Esophagus muscularis mucosa (tissue), 4 donors: ENCODE measurements at regions not wholly inside any gene's neighbourhood (a gene's known extent, or its start where the extent isn't known, plus 50 kb on each side); places are given as distances from the start of the nearest gene placed in this dataset.

Experiments
- DNase-seq: peaks from one replicate; pipeline ENCODE4 v3.0.0-alpha.2; 2017; ENCODE audit errors: extremely low spot score
- H3K27ac ChIP-seq, 4 donors: fragments of 200-600 bp; sonication (generic); replicated peaks in 1 of 4; 1 replicate in 3 of 4; 2 replicates in 1 of 4; pipeline ENCODE4 v1.5.1; 2016 to 2019; ENCODE audit warnings: mild to moderate bottlenecking in 1 of 4
- H3K27me3 ChIP-seq, 4 donors: fragments of 200-600 bp; sonication (generic); one replicate each; pipeline versions ENCODE4 v1.5.1 to v1.6.0; 2016 to 2019
- H3K36me3 ChIP-seq, 4 donors: fragments of 200-600 bp; sonication (generic); one replicate each; pipeline ENCODE4 v1.5.1; 2016 to 2019
- H3K4me1 ChIP-seq, 4 donors: fragments of 200-600 bp; sonication (generic); one replicate each; pipeline ENCODE4 v1.5.1; 2016 to 2019
- H3K4me3 ChIP-seq, 4 donors: fragments of 200-600 bp; sonication (generic); 1 replicate in 2 of 4; 2 replicates in 2 of 4; pipeline ENCODE4 v1.5.1; 2016 to 2019; ENCODE audit warnings: mild to moderate bottlenecking in 4 of 4, moderate library complexity in 1 of 4
- H3K9me3 ChIP-seq, 4 donors: fragments of 200-600 bp; sonication (generic); 1 replicate in 3 of 4; 2 replicates in 1 of 4; pipeline ENCODE4 v1.5.1; 2016 to 2019
- EP300 ChIP-seq: sonication (generic); formaldehyde crosslinking; IDR thresholded peaks from one replicate; pipeline ENCODE4 v1.6.1; 2017; ENCODE audit warnings: antibody characterized with exemption
- POLR2A ChIP-seq: fragments of 450-650 bp; IDR thresholded peaks from one replicate; pipeline ENCODE4 v1.6.1; 2017; ENCODE audit warnings: antibody characterized with exemption, moderate library complexity, mild to moderate bottlenecking, low read depth
- POLR2AphosphoS5 ChIP-seq, 2 donors: sonication (generic); formaldehyde crosslinking; IDR thresholded peaks; one replicate each; pipeline ENCODE4 v1.6.1; 2017; ENCODE audit warnings: antibody characterized with exemption in 2 of 2
- WGBS: methylation state at CpG from one replicate; pipeline ENCODE4 v1.1.5; 2018; 5-methylcytosine and 5-hydroxymethylcytosine counted together
- intact Hi-C: fragments of 100-400 bp; cut with DNase I; formaldehyde crosslinking; loops from one replicate; pipeline ENCODE4 v1.15.1; 2023
- TF ChIP-seq, protein P1 (sequence below), 3 experiments: fragments of 200-600 bp in 2 of 3; fragments of 450-650 bp in 1 of 3; sonication (generic) in 2 of 3; IDR thresholded peaks; one replicate each; pipeline ENCODE4 v1.5.1; 2017 to 2019; ENCODE audit warnings: antibody characterized with exemption in 3 of 3, mild to moderate bottlenecking in 2 of 3, moderate library complexity in 1 of 3

DNA sequence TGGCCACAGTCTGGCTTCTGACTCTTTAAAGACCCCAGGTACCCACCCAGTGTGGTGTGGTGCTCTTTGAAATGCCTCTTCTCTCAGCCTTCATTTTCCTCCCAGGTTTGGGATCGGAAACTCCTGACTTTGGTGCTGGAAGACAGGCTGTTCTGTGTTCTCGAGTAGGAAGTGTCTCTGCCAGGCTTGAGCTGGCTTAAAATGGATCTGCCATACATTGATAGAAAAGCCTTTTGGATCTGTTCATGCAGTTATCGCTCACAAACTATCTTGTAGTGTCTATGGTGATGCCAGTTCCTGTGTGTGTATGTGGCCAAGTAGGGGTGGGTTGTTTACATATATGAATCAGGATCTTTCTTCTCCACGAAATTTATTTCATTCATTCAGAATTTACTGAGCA, 307.3 kb upstream of the CHD6 start:
- Histone ChIP-seq H3K9me3 (no peaks in the 10 kb centered on the region), H3K27me3 (peaks cover 0 to 4% (median 0%) of the 10 kb centered on the region in 4 donors), H3K4me1 (peaks cover 0 to 8% (median 4%) of the 10 kb centered on the region in 4 donors), H3K4me3 (no peak overlapping the region), H3K27ac (no peak overlapping the region), H3K36me3 (no peaks in the 10 kb centered on the region)
- TF ChIP-seq POLR2A (no peak), EP300 (no peak), POLR2AphosphoS5 (IDR thresholded peaks at IDR 0.05) (no peak)
- TF ChIP-seq, protein P1, sequence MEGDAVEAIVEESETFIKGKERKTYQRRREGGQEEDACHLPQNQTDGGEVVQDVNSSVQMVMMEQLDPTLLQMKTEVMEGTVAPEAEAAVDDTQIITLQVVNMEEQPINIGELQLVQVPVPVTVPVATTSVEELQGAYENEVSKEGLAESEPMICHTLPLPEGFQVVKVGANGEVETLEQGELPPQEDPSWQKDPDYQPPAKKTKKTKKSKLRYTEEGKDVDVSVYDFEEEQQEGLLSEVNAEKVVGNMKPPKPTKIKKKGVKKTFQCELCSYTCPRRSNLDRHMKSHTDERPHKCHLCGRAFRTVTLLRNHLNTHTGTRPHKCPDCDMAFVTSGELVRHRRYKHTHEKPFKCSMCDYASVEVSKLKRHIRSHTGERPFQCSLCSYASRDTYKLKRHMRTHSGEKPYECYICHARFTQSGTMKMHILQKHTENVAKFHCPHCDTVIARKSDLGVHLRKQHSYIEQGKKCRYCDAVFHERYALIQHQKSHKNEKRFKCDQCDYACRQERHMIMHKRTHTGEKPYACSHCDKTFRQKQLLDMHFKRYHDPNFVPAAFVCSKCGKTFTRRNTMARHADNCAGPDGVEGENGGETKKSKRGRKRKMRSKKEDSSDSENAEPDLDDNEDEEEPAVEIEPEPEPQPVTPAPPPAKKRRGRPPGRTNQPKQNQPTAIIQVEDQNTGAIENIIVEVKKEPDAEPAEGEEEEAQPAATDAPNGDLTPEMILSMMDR (IDR thresholded peaks at IDR 0.05) = no peak
- peak; percentile 82 for DNase-seq
- intact Hi-C loops = no loop called here
- WGBS = 90% methylated on average over 4 of the region's 4 CpGs

DNA sequence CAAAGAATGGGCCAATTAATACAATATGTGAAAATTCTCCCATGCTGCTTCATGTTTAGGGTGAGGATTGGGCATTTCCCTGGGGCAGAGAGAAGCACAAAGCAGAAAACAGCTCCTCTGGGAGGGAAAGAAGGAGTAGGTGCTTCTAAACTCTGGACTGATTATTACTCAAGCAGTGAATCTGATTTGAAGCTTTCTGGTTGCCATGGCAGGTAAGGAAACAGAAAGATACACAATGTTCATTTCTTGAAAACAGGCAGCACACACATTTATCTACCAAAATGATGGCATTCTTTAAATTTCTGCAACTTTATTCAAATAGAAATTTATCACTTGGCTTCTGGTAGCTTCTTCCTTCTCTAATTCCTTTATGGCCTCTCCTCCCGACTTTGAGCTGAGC, 305.4 kb upstream of the CHD6 start:
- 15% methylated on average over 1 of the region's 1 CpG for WGBS
- intact Hi-C loops = no loop called here
- H3K9me3 ChIP-seq = no peaks in the 10 kb centered on the region
- TF ChIP-seq, protein P1 (IDR thresholded peaks at IDR 0.05) = no peak
- no peak for TF ChIP-seq EP300
- no peak for TF ChIP-seq POLR2A
- no peak for TF ChIP-seq POLR2AphosphoS5 (IDR thresholded peaks at IDR 0.05)
- DNase-seq = no peak
- H3K4me1 ChIP-seq = peaks cover 0 to 8% (median 4%) of the 10 kb centered on the region in 4 donors
- H3K27ac ChIP-seq = no peak overlapping the region
- peaks cover 0 to 9% (median 0%) of the 10 kb centered on the region in 4 donors for H3K27me3 ChIP-seq
- H3K4me3 ChIP-seq = no peak overlapping the region
- no peaks in the 10 kb centered on the region for H3K36me3 ChIP-seq

DNA sequence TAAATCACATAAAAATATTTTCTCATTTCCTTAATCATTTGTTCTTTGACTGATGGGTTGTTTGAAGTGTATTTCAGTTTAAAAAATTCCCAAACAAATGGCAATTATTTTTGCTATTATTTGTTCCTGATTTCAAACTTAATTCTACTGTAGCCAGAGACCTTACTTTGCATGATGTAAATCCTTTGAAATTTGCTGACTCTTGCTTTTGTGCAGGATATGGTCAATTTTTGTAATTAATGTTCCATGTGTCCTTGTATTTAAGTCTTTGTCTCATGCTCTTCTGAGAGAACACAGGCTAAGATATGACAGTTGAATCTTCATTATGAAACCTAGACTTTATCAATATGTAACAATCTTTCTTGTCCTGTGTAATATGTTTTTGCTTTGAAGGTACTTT, 295.0 kb upstream of the CHD6 start:
- no peak for TF ChIP-seq POLR2A
- no peak for TF ChIP-seq POLR2AphosphoS5 (IDR thresholded peaks at IDR 0.05)
- no peak for TF ChIP-seq EP300
- TF ChIP-seq, protein P1 (IDR thresholded peaks at IDR 0.05) = no peak
- Histone ChIP-seq H3K9me3 (no peaks in the 10 kb centered on the region), H3K27me3 (peaks cover 0 to 18% (median 0%) of the 10 kb centered on the region in 4 donors), H3K27ac (no peak overlapping the region), H3K4me3 (no peak overlapping the region), H3K4me1 (no peaks in the 10 kb centered on the region), H3K36me3 (no peaks in the 10 kb centered on the region)
- no peak for DNase-seq
- intact Hi-C loops = no loop called here

DNA sequence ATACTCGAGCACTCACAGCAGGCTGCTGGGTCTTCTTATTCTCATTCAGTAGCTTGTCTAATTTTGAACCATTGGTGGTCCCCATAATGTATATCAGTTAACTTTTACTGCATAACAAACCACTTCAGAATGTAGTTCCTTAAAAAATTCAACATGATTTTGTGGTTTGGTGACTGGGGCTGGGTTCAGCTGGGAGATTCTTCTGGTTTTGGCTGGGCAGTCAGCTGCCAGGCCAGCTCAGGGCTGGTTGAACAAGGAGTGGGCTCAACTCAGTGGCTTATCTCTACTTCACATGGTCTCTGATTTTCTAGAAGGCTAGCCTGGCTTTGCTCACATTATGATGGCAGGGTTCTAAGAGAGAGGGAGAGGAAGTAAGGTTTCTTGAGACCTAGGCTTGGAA, 292.4 kb upstream of the CHD6 start:
- no peaks in the 10 kb centered on the region for H3K4me1 ChIP-seq
- TF ChIP-seq EP300 (no peak), POLR2AphosphoS5 (IDR thresholded peaks at IDR 0.05) (no peak), POLR2A (no peak)
- TF ChIP-seq, protein P1 (IDR thresholded peaks at IDR 0.05) = no peak
- no peak overlapping the region for H3K27ac ChIP-seq
- no peaks in the 10 kb centered on the region for H3K36me3 ChIP-seq
- H3K27me3 ChIP-seq = peaks cover 0 to 5% (median 0%) of the 10 kb centered on the region in 4 donors
- no peaks in the 10 kb centered on the region for H3K9me3 ChIP-seq
- H3K4me3 ChIP-seq = no peak overlapping the region
- 78% methylated on average over 1 of the region's 1 CpG for WGBS
- intact Hi-C loops = no loop called here
- DNase-seq = peak; percentile 66

DNA sequence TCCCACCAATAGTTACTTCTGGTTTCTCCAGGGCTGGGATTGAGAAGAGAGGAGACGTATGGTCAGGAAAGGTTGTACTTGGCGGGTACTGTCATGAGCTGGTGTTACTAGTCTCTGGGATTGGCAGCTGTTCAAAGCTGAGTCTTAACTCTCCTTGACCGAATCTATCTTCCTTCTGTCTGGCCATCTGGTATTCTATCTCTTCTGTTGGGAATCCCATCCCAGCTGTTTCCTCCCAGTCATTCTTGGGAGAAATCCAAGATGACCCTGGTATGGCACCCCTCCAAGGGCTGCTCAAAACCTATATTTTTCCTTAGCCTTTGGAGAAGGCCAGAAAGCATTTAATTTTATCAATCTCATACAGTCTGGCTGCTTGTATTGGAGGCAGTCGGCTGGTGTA, 287.0 kb upstream of the CHD6 start:
- Histone ChIP-seq H3K36me3 (no peaks in the 10 kb centered on the region), H3K9me3 (no peaks in the 10 kb centered on the region), H3K27ac (no peak overlapping the region), H3K4me1 (peaks cover 0 to 22% (median 0%) of the 10 kb centered on the region in 4 donors), H3K27me3 (no peaks in the 10 kb centered on the region), H3K4me3 (no peak overlapping the region)
- TF ChIP-seq, protein P1 (IDR thresholded peaks at IDR 0.05) = no peak
- TF ChIP-seq POLR2A = no peak
- TF ChIP-seq EP300 = no peak
- TF ChIP-seq POLR2AphosphoS5 (IDR thresholded peaks at IDR 0.05) = no peak
- intact Hi-C loops = no loop called here
- DNase-seq = peak; percentile 31
- WGBS = 49% methylated on average over 4 of the region's 4 CpGs
